Transverse colon (tissue), 4 donors: ENCODE measurements at regions not wholly inside any gene's neighbourhood (a gene's known extent, or its start where the extent isn't known, plus 50 kb on each side); places are given as distances from the start of the nearest gene placed in this dataset.

Experiments used
- DNase-seq: peaks from one replicate; pipeline ENCODE4 v3.0.0-alpha.2; 2019
- H3K27ac ChIP-seq, 4 donors: fragments of 200-600 bp; sonication (generic); 2 replicates each; pipeline ENCODE4 v1.5.1; 2016 to 2018; ENCODE audit warnings: inconsistent platforms in 4 of 4
- H3K27me3 ChIP-seq: fragments of 200-600 bp; sonication (generic); 2 replicates; pipeline ENCODE4 v1.5.1; 2017; ENCODE audit warnings: inconsistent platforms
- H3K36me3 ChIP-seq, 4 donors: fragments of 200-600 bp; sonication (generic); 2 replicates each; pipeline ENCODE4 v1.5.1; 2017 to 2019; ENCODE audit warnings: inconsistent platforms in 4 of 4
- H3K4me1 ChIP-seq, 4 donors: fragments of 200-600 bp; sonication (generic); 2 replicates each; pipeline ENCODE4 v1.5.1; 2017 to 2020; ENCODE audit warnings: inconsistent platforms in 4 of 4
- H3K4me3 ChIP-seq, 4 donors: fragments of 200-600 bp; sonication (generic); 1 replicate in 1 of 4; 2 replicates in 3 of 4; pipeline versions ENCODE4 v1.5.1 to v1.6.1; 2017 to 2019; ENCODE audit warnings: inconsistent platforms in 4 of 4
- H3K9me3 ChIP-seq, 2 donors: fragments of 200-600 bp; sonication (generic); 2 replicates each; pipeline ENCODE4 v1.5.1; 2017 to 2019; ENCODE audit warnings: inconsistent platforms in 2 of 2
- EP300 ChIP-seq: sonication (generic); formaldehyde crosslinking; IDR thresholded peaks from one replicate; pipeline ENCODE4 v1.6.1; 2017; ENCODE audit warnings: antibody characterized with exemption, low read depth
- POLR2A ChIP-seq: fragments of 450-650 bp; IDR thresholded peaks from one replicate; pipeline ENCODE4 v1.6.1; 2016; ENCODE audit warnings: antibody characterized with exemption, mild to moderate bottlenecking, moderate library complexity
- POLR2AphosphoS5 ChIP-seq, 3 donors: sonication (generic); formaldehyde crosslinking; IDR thresholded peaks; one replicate each; pipeline ENCODE4 v1.6.1; 2016; ENCODE audit warnings: antibody characterized with exemption in 3 of 3
- WGBS, 2 donors: methylation state at CpG; one replicate each; pipeline ENCODE4 v1.1.5; 2018; ENCODE audit warnings: low coverage in 1 of 2; 5-methylcytosine and 5-hydroxymethylcytosine counted together
- in situ Hi-C, 4 donors: fragments of 200-750 bp; cut with MboI; loops; one replicate each; pipeline versions ENCODE4 v1.15.0 to v1.15.1; 2017; ENCODE audit warnings: low sequenced_read_pairs in 3 of 4, low pct_ligation_motif_present in 1 of 4, low pct_unique_long_range_greater_than_20kb in 1 of 4
- intact Hi-C: fragments of 100-400 bp; cut with DNase I; formaldehyde crosslinking; loops from one replicate; pipeline ENCODE4 v1.15.1; 2023; ENCODE audit warnings: low total_unique reads
- TF ChIP-seq, protein P1 (sequence below), 5 experiments: fragments of 200-600 bp in 3 of 5; fragments of 450-650 bp in 2 of 5; sonication (generic) in 3 of 5; IDR thresholded peaks; 1 replicate in 2 of 5; 2 replicates in 3 of 5; pipeline ENCODE4 v1.5.1; 2016 to 2017; ENCODE audit warnings: antibody characterized with exemption in 5 of 5, inconsistent platforms in 3 of 5, mild to moderate bottlenecking in 2 of 5, moderate library complexity in 1 of 5

- in situ Hi-C loops (no loop called here), intact Hi-C loops (no loop called here)
- H3K27ac ChIP-seq = no peak overlapping the region
- 14 to 19% methylated on average over 1 of the region's 1 CpG for WGBS, 2 donors
- H3K9me3 ChIP-seq = no peaks in the 10 kb centered on the region
- no peaks in the 10 kb centered on the region for H3K36me3 ChIP-seq
- TF ChIP-seq, protein P1, sequence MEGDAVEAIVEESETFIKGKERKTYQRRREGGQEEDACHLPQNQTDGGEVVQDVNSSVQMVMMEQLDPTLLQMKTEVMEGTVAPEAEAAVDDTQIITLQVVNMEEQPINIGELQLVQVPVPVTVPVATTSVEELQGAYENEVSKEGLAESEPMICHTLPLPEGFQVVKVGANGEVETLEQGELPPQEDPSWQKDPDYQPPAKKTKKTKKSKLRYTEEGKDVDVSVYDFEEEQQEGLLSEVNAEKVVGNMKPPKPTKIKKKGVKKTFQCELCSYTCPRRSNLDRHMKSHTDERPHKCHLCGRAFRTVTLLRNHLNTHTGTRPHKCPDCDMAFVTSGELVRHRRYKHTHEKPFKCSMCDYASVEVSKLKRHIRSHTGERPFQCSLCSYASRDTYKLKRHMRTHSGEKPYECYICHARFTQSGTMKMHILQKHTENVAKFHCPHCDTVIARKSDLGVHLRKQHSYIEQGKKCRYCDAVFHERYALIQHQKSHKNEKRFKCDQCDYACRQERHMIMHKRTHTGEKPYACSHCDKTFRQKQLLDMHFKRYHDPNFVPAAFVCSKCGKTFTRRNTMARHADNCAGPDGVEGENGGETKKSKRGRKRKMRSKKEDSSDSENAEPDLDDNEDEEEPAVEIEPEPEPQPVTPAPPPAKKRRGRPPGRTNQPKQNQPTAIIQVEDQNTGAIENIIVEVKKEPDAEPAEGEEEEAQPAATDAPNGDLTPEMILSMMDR (IDR thresholded peaks at IDR 0.05) = no peak
- TF ChIP-seq POLR2AphosphoS5 (IDR thresholded peaks at IDR 0.05) (no peak), POLR2A (no peak)
- no peaks in the 10 kb centered on the region for H3K4me1 ChIP-seq
- H3K27me3 ChIP-seq = no peaks in the 10 kb centered on the region
- no peak for DNase-seq
- H3K4me3 ChIP-seq = no peak overlapping the region
These were observed 79.6 kb downstream of the ZC3H11B start for GRCh38 chr1:219533280-219533679.

DNA sequence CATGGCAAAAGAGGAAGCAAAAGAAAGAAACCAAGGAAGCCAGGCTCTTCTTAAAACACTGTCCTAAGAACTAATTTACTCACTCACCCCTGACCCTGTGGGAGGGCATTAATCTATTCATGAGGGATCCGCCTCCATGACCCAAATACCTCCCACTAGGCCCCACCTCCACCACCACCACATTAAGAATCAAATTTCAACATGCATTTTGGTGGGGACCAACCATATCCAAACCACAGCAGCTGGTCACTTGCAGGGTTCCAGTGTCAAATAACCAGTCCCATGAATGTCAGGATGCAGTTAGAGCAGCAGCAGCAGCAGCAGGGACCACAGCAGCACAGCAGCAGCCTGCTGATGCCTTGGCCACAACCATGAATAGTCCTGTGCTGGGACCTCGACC is 83.8 kb downstream of the ZC3H11B start:
- TF ChIP-seq POLR2AphosphoS5 (IDR thresholded peaks at IDR 0.05) (no peak), EP300 (no peak), POLR2A (no peak)
- TF ChIP-seq, protein P1 (IDR thresholded peaks at IDR 0.05) = no peak
- Histone ChIP-seq H3K36me3 (no peaks in the 10 kb centered on the region), H3K9me3 (no peaks in the 10 kb centered on the region), H3K4me3 (no peak overlapping the region), H3K27ac (no peak overlapping the region), H3K4me1 (no peaks in the 10 kb centered on the region), H3K27me3 (no peaks in the 10 kb centered on the region)
- intact Hi-C loops (no loop called here), in situ Hi-C loops (no loop called here)
- DNase-seq = no peak
- 51 to 63% methylated on average over 1 to 2 of the region's 2 CpGs for WGBS, 2 donors

DNA sequence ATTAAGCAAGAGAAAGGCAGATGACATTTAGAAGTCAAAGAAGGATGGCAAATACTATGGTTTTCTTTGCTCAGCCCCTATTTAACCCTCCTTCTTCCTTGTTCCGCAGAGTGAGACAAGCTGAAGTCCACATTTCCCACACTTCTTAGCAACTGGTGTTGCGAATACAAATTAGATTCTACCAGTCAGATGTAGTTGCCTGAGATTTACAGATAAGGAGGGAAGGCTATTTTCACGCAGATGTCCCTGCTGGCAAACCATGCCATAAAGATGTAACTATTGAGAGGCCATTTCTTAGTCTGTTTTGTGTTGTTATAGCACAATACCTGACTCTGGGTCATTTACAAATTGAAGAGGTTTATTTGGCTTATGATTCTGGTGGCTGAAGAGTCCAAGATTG is 84.3 kb downstream of the ZC3H11B start:
- Histone ChIP-seq H3K36me3 (no peaks in the 10 kb centered on the region), H3K9me3 (no peaks in the 10 kb centered on the region), H3K27me3 (no peaks in the 10 kb centered on the region), H3K27ac (no peak overlapping the region), H3K4me1 (no peaks in the 10 kb centered on the region), H3K4me3 (no peak overlapping the region)
- intact Hi-C loops (no loop called here), in situ Hi-C loops (no loop called here)
- TF ChIP-seq POLR2AphosphoS5 (IDR thresholded peaks at IDR 0.05) = no peak
- no peak for TF ChIP-seq EP300
- TF ChIP-seq POLR2A = no peak
- TF ChIP-seq, protein P1 (IDR thresholded peaks at IDR 0.05) = no peak
- no peak for DNase-seq
- 84 to 86% methylated on average over 3 of the region's 3 CpGs for WGBS, 2 donors

DNA sequence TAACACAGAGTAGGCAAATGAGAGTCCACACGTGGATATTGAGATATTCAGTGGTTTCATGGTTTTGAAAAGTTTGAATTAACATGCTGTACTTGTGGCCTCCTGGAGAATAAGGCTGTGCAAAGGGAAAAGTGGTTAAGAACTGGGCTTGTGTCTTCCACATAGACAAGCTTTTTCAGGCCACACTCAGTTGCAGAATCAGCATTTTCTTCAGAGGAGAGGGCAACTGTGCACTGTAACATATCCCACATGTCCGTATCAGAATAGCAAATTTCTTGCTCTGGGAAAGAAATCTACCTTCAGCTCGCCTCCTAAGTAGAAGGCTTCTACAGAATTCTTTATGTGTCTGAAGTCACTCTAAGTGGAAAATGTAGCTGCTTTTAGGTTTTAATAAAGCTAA is 84.9 kb downstream of the ZC3H11B start:
- no peaks in the 10 kb centered on the region for H3K36me3 ChIP-seq
- H3K9me3 ChIP-seq = no peaks in the 10 kb centered on the region
- no peaks in the 10 kb centered on the region for H3K4me1 ChIP-seq
- H3K27ac ChIP-seq = no peak overlapping the region
- in situ Hi-C loops (no loop called here), intact Hi-C loops (no loop called here)
- H3K27me3 ChIP-seq = no peaks in the 10 kb centered on the region
- no peak for DNase-seq
- WGBS, 2 donors = 73 to 76% methylated on average over 3 of the region's 3 CpGs
- TF ChIP-seq EP300 = no peak
- TF ChIP-seq, protein P1 (IDR thresholded peaks at IDR 0.05) = no peak
- TF ChIP-seq POLR2A = no peak
- no peak for TF ChIP-seq POLR2AphosphoS5 (IDR thresholded peaks at IDR 0.05)
- no peak overlapping the region for H3K4me3 ChIP-seq
